Activated T-cell treated with anti-CD3 and anti-CD28 coated beads, Interleukin-2, amount 50 U/mL, for 1 hour (primary cell): ENCODE measurements at regions not wholly inside any gene's neighbourhood (a gene's known extent, or its start where the extent isn't known, plus 50 kb on each side); places are given as distances from the start of the nearest gene placed in this dataset.
"Not testable (repeated sequence)": the region's sequence is repeated elsewhere in the genome, so short reads cannot be mapped to it uniquely, and the experiment has no call there.

ENCODE experiments used
- DNase-seq: peaks from one replicate; pipeline ENCODE4 v3.0.0-alpha.2; 2020

- DNase-seq, result not testable (repeated sequence)
These were observed 211.4 kb downstream of the FAM72C start for GRCh38 chr1:143760366-143760765.

- not testable (repeated sequence) for DNase-seq
These were observed 215.8 kb downstream of the FAM72C start for GRCh38 chr1:143755961-143756360.

- DNase-seq, result no peak
These were observed 222.9 kb downstream of the FAM72C start for GRCh38 chr1:143748906-143749305.

- no peak for DNase-seq
These were observed 235.2 kb downstream of the FAM72C start for GRCh38 chr1:143736562-143736961.

- no peak for DNase-seq
These were observed 235.9 kb downstream of the FAM72C start for GRCh38 chr1:143735764-143736461.

GRCh38 chr1:143734261-143734660 lies 237.5 kb downstream of the FAM72C start:
- DNase-seq, result not testable (repeated sequence)

GRCh38 chr1:143730890-143731289 lies 240.9 kb downstream of the FAM72C start:
- not testable (repeated sequence) for DNase-seq

- peak; percentile 29 for DNase-seq
These were observed 242.2 kb downstream of the FAM72C start for GRCh38 chr1:143729449-143730111.

- DNase-seq, result not testable (repeated sequence)
These were observed 242.9 kb downstream of the FAM72C start for GRCh38 chr1:143728802-143729448.

GRCh38 chr1:143727263-143727662 lies 244.5 kb downstream of the FAM72C start:
- DNase-seq, result no peak

- DNase-seq, result no peak
These were observed 250.8 kb downstream of the FAM72C start for GRCh38 chr1:143721024-143721373.

GRCh38 chr1:143720087-143721023 lies 251.4 kb downstream of the FAM72C start:
- no peak for DNase-seq

GRCh38 chr1:143718524-143718923 lies 253.3 kb downstream of the FAM72C start:
- no peak for DNase-seq

- DNase-seq, result no peak
These were observed 253.8 kb downstream of the FAM72C start for GRCh38 chr1:143718021-143718420.

GRCh38 chr1:143717434-143717833 lies 254.4 kb downstream of the FAM72C start:
- DNase-seq, result no peak

- not testable (repeated sequence) for DNase-seq
These were observed 256.9 kb downstream of the FAM72C start for GRCh38 chr1:143714913-143715312.

- DNase-seq, result not testable (repeated sequence)
These were observed 262.1 kb downstream of the FAM72C start for GRCh38 chr1:143709606-143710259.

- not testable (repeated sequence) for DNase-seq
These were observed 269.0 kb downstream of the FAM72C start for GRCh38 chr1:143702739-143703138.

GRCh38 chr1:143699731-143700130 lies 272.1 kb downstream of the FAM72C start:
- DNase-seq, result no peak

- no peak for DNase-seq
These were observed 272.7 kb downstream of the FAM72C start for GRCh38 chr1:143699115-143699514.

GRCh38 chr1:143698016-143698415 lies 273.8 kb downstream of the FAM72C start:
- DNase-seq, result no peak

- DNase-seq, result no peak
These were observed 277.7 kb downstream of the FAM72C start for GRCh38 chr1:143694085-143694484.
